ENCODE measurements at regions not wholly inside any gene's neighbourhood (a gene's known extent, or its start where the extent isn't known, plus 50 kb on each side); places are given as distances from the start of the nearest gene placed in this dataset.
"Not testable (repeated sequence)": the region's sequence is repeated elsewhere in the genome, so short reads cannot be mapped to it uniquely, and the experiment has no call there.

DNA sequence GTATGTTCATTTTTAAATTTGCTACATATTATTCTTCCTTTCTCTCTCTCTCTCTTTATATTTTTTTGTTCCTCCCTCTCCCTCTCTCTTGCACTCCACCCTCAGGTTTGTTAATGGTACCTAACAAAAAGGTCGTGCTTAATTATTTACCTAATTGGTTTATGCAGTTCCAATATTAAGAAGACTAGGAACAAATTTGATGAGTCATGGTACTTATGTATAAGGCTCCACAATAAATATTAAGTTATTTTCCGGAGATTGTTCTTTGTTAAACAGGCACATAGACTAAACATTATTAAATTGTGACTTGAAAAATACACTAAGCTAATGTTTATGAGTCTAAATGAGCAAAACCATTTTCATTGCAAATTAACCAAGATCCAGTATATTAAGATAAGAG is 1200.8 kb upstream of the ALCAM start:
- in situ Hi-C loops (cut with MboI; ENCODE audit: low sequenced_read_pairs), result no loop called here

DNA sequence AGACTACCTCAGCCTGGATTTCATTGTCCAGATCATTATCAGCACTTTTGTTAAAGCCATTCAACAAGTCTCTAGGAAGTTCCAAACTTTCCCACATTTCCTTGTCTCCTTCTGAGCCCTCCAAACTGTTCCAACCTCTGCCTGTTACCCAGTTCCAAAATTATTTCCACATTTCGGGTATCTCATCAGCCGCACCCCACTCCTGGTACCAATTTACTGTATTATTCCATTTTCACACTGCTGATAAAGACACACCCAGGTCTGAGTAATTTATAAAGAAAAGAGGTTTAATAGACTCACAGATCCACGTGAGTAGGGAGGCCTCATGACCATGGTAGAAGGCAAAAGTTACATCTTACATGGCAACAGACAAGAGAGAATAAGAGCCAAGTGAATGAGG is 1198.3 kb upstream of the ALCAM start:
- in situ Hi-C loops (cut with MboI; ENCODE audit: low sequenced_read_pairs), result no loop called here

DNA sequence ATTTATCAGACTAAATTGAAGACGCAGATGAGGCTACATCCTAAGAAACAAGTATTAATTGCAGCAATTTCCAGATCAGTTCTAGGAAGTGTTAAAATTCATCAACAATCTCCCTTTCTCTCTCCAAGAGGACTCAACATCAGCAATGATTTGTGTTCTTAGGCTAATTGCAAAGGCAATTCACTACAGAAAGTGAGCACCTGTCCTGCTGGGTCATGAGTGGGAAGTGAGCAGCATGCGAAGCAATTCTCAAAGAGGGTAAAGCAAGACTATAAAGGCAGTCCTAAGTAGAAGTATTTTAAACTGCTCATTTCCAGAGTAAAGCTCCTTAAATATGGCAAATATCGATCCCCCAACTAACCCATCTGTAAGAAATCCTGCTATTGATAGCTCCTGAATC is 1191.0 kb upstream of the ALCAM start:
- in situ Hi-C loops (cut with MboI; ENCODE audit: low sequenced_read_pairs), result no loop called here

DNA sequence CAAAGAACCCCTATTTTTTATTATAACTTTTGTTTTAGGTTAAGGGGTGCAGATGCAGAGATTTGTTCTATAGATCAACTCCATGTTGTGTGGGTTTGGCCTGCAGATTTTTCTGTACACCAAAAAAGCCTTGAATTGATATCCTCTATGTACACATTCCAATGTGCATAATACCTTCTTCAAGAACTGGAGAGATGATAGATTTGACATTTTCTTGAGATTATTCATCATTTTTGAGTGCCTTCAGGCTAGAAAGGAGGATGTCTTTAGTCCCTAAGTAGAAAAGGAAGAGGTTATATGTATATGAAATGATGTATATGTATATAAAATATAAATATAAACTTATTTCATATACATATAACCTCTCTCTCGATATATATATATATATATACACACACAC is 1190.0 kb upstream of the ALCAM start:
- in situ Hi-C loops (cut with MboI; ENCODE audit: low sequenced_read_pairs), result no loop called here

DNA sequence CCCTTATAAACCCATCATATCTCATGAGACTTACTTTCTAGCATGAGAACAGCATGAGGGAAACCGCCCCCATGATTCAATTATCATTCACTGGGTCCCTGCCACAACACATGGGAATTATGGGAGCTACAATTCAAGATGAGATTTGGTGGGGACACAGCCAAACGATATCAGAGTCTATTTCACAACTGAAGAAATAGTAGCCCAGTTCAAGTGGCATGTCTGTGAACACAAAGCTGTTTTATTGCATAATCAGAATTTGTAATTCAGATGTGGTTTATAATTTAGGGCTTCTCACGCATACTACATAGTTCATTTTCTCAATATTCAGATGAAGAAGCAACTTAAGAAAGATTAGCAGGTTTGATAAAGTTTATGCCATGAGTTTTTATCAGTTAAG is 1188.0 kb upstream of the ALCAM start:
- in situ Hi-C loops (cut with MboI; ENCODE audit: low sequenced_read_pairs), result no loop called here

DNA sequence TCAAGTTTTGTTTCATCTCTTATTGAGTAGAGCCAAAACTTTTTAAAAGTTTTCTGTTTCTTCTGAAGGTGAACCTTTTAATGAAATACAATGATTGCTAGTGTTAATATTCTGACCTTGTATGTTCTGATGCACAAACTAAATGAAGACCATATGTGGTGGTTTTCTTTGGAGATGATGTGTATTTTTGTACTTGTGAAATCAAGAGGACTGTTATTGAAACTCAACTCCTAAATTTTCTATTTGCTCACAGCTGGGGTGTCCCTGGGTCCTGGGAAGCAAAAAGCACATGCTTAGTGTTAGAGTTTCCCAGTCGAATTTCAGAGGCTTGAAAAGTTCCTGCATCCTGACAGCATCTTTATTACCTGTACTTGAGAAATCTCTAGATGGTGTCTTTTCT is 1185.8 kb upstream of the ALCAM start:
- in situ Hi-C loops (cut with MboI; ENCODE audit: low sequenced_read_pairs), result no loop called here

DNA sequence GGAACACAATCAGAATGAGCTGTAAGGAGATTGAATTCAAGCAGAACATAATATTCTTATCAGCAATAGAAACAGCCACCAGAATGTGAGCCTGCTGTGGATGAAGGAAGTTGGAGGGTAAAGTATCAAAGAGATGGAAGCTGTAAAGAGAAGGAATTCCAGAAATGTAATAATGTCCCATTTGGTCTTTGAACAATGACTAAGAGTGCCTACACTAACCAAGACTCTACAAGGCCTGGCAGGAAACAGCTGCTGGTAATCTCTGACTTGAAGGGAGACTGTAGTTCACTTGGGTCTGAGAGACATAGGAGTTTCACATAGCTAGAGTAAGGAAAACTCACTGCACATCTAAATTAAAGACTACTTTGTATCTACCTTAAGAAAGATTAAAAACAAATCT is 1176.0 kb upstream of the ALCAM start:
- in situ Hi-C loops (cut with MboI; ENCODE audit: low sequenced_read_pairs), result no loop called here

DNA sequence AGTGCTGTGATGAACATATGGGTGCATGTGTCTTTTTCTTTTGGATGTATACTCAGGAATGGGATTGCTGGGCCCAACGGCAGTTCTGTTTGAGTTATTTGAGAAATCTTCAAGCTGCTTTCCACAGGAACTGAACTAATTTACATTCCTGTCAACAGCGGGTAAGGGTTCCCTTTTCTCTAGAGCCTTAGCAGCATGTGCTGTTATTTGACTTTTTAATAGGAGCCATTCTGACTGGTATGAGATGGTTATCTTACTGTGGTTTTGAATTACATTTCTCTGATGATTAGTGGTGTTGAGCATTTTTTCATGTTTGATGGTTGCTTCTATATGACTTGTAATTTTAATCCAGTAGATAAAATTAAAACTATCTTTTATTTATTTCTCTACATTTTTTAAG is 1168.6 kb upstream of the ALCAM start:
- in situ Hi-C loops (cut with MboI; ENCODE audit: low sequenced_read_pairs), result no loop called here

DNA sequence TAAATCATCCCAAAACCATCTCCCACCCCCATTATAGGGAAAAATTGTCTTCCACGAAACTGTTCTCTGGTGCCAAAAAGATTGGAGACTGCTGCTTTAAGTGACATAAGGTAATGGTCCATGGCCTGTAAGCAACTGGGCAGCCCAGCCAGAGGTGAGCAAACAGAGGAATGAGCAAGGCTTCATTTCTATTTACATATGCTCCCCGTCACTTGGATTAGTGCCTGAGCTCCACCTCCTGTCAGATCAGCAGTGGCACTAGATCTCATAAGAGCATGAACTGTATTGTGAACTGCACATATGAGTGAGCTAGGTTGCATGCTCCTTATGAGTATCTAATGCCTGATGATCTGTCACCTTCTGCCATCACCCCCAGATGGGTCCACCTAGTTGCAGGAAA is 1159.8 kb upstream of the ALCAM start:
- in situ Hi-C loops (cut with MboI; ENCODE audit: low sequenced_read_pairs), result no loop called here

DNA sequence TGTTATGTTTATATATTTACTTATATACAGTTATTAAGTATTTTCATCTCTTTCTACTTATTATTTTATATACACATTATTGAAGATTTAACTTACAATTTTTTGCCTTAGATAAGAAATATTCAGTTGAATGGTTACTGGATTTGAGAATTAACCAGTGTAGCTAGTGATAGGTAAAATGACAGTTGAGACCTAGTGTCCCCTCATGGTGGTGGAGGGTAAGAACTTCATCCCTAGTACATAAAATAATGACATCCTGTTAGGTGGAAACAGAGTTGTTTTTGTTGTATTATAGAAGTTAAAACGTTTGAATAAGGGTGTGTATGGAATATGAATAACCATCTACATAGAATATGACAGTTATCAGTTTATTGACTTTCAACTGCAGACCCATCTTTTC is 1152.4 kb upstream of the ALCAM start:
- in situ Hi-C loops (cut with MboI; ENCODE audit: low sequenced_read_pairs), result no loop called here

DNA sequence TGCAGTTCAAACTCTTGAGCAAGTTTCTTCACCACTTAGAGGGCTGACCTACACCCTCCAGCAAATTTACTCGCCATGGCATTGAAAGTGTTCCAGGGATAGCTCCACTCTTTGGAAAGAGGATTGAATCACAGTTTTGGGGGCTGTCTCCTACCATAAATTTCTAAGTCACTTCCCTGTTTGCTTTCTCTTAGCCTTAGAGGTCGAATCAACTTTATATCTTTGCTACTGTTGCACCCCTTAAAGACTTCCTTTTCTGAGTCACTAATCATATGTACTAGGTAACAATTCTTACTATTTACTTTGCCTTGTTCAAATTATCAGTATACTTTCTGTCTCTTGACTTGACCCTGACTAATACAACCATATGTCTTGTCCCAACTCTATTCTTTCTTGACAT is 1151.8 kb upstream of the ALCAM start:
- in situ Hi-C loops (cut with MboI; ENCODE audit: low sequenced_read_pairs), result no loop called here

DNA sequence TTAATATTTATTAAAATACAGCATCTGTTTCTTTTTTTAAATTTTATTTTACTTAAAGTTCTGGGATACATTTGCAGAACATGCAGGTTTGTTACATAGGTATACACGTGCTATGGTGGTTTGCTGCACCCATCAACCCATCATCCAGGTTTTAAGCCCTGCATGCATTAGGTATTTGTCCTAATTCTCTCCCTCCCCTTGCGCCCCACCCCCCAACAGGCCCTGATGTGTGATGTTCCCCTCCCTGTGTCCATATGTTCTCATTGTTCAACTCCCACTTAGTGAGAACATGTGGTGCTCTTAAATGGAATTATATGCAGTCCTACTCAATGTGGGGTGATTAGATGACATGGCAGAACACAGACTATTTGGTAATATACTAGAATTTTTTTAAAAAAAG is 1147.7 kb upstream of the ALCAM start:
- in situ Hi-C loops (cut with MboI; ENCODE audit: low sequenced_read_pairs), result not testable (repeated sequence)

DNA sequence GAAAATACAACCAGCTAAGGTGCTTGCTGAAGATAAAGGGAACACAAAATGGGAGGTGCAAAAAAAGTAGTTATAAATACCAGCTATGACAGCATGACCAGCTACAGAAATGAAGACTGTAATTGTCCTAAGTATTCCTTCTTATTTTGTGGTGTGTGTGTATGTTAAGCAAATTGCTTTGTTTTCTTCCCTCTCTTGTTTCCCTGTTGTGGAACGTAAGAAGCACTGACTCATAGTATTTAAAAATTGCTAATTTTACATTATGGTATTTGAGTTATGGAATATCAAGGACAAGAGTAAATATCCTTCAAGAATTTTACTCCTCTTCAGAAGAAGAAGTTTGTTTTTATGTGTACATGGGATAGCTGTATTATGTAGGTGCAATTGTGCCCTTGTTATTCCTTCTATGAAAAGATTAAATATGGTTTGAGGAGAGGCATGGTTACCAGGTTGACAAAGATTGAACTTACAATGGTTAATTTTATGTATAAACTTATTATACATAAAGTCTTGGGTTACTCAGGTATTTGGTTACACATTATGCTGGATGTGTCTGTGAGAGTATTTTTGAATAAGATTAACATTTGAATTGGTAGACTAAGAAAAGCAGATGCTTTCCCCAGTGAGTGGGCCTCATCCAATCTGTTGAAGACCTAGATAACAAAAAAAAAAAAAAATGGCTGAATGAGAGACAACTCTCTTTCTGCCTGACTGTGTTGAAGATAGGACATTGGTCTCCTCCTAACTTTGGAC is 1132.1 kb upstream of the ALCAM start:
- in situ Hi-C loops (cut with MboI; ENCODE audit: low sequenced_read_pairs), result no loop called here

DNA sequence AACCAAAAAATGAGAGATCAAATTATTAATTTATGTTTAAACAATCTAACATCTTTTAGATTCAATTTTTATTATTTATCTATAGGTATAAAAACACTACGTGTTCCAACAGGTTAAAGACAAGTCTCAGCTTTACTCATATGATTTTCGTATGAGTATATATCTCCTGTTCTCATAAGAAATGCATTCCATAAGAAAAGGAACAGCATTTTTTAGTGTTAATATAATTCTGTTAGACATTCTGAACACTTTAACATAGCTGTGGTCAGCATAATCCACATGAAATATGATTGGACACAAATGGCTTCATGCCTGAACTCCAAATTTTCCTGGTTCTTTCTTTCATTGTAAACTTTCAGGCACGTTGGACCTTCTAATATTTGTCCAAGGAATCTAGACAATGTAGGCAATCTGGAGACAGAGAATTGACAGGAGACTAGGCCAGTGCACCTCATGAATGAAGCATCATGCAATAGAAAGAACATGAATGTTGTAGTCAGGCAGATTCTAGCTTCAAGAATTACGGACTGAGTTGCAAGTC is 1122.0 kb upstream of the ALCAM start:
- in situ Hi-C loops (cut with MboI; ENCODE audit: low sequenced_read_pairs), result no loop called here

DNA sequence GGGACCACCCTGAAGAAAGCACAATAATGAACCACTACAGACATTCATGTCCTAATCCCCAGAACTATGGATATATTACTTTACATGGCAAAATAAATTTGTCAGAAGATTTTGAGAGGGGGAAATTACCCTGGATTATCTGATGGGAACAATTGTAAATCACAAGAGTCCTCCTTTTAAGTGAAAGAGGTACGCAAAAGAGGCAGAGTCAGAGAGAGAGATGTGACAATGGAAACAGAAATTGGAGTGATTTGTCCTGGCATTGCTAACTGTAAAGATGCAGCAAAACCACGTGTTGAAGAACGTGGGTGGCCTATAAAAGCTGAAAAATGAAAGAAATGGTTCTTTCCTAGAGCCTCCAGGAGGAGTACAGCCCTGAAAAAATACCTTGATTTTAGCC is 1121.4 kb upstream of the ALCAM start:
- in situ Hi-C loops (cut with MboI; ENCODE audit: low sequenced_read_pairs), result no loop called here

DNA sequence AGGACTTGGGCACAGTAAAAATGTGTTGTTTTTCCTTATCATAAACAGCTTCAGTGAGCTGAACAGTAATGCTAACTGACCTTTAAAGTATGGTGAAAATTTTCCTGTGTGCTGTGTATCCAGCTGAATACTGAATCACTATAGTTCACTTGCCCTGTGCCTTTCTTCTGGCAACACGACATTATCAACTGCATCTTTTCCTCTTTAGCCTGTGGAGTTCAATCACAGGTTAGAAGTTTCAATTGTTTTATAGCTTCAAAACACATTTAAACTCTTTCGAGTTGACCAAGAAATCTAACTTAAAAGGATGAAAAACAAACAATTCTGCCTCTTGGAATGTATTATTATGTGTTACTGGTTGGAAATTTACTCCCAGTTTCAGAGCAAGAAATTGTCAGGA is 1120.7 kb upstream of the ALCAM start:
- in situ Hi-C loops (cut with MboI; ENCODE audit: low sequenced_read_pairs), result no loop called here

DNA sequence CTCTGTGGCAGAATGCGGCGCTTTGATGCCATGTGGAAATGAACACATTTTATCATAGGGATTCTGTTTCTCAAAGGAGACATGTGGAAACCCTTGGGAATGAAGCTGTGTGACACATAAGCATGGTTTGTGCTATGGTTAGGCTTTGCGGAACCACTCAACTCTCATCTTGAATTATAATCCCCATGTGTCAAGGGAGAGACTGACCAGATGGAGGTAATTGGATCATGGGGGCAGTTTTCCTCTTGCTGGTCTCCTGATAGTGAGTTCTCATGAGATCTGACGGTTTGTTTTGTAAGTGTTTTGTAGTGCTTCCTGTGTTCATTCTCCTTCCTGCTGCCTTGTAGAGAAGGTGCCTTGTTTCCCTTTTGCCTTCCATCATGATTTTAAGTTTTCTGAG is 1109.2 kb upstream of the ALCAM start:
- in situ Hi-C loops (cut with MboI; ENCODE audit: low sequenced_read_pairs), result loop anchor here (25.0 kb wide), 1 partner anchor 1105 kb away; the partner anchor contains the start of gene ALCAM

DNA sequence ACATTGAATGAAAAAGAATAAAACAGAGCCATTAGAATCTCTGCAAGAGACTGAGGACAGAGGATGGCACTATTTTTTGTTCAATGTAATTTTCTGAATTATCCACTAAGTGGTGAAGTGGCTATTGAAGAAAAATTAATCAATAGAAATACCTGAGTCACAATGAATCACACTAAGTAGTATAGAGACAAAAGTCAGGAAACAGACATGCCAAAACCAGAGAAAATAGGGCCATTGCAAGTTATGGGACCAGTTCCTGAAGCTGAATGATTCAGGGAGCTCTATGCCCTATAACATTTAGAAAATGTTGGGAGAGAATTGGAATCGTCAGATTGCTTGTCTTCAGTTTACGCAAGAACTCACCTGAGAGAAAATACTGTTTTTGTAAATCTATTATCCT is 1103.2 kb upstream of the ALCAM start:
- in situ Hi-C loops (cut with MboI; ENCODE audit: low sequenced_read_pairs), result loop anchor here (25.0 kb wide), 1 partner anchor 1099 kb away; the partner anchor contains the start of gene ALCAM

DNA sequence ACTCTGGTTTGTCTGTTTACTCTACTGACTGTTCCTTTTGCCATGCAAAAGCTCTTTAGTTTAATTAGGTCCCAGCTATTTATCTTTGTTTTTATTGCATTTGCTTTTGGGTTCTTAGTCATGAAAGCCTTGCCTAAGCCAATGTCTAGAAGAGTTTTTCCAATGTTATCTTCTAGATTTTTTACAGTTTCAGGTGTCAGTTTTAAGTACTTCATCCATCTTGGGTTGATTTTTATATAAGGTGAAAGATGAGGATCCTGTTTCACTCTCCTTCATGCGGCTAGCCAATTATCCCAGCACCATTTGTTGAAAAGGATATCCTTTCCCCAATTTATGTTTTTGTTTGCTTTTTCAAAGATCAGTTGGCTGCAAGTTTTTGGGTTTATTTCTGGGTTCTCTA is 1100.5 kb upstream of the ALCAM start:
- in situ Hi-C loops (cut with MboI; ENCODE audit: low sequenced_read_pairs), result loop anchor here (25.0 kb wide), 1 partner anchor 1096 kb away; the partner anchor contains the start of gene ALCAM

DNA sequence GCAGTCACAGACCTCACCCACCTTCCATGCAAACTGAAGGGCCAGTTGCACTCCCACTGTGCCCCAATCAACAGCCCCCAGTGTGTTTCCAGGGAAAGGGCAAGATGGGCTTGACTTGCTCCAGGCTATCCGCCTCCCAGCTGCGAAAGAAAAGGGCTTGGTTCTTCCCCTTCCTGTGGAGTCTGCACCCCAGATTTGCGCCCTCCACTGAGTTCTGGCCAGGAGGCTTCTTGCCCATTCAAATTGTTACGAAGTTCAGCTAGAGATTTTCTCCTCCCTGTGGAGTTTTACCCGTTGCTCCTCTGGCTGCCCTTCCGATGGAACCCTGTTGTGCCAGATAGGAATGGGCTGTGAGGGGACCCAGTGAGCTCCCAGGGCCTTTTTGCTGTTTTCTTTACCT is 1096.9 kb upstream of the ALCAM start:
- in situ Hi-C loops (cut with MboI; ENCODE audit: low sequenced_read_pairs), result loop anchor here (25.0 kb wide), 1 partner anchor 1093 kb away; the partner anchor contains the start of gene ALCAM

DNA sequence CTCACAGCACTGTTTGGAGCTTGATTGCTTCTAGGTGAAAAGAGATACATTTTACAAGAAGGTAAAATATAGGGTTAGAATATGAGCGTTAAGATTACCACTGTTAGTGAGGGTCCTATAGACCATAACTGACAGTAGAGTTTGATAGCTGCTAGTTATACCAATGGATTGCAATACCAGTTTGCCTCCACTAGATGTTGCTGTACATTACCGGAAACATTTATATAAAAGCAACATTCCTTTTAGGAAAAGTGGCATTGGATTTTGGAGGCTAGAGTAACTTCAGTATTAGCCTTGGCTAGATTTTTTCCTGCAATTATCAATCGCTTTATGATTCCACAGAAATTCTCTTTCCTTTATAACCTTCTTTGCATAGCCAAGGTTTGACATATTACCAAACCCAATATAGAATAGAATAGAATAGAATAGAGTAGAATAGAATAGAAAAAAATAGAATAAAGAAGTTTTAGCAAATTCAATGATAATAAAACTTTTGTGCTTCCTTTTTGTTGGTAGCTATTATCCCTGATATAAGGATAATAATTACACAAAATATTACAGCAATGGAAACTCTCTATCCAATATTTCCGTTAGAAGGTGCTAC is 1093.6 kb upstream of the ALCAM start:
- in situ Hi-C loops (cut with MboI; ENCODE audit: low sequenced_read_pairs), result loop anchor here (25.0 kb wide), 1 partner anchor 1089 kb away; the partner anchor contains the start of gene ALCAM

DNA sequence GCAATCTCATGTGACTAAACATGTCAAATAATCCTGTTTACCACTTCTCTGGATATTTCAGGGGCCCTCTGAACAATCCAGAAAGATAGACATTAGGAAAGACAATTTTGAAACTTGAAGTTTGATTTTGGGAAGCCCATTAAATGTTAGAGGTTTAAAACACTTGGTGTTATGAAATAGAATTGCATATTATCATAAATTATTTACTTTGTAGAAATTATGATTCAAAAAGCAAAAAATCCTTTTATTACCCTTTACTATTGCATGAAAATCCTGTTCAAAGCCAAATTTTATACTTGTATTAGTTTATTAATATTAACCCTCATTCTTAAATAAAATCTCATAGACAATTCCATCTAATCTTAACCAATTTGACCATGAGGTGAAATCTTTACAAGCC is 1091.5 kb upstream of the ALCAM start:
- in situ Hi-C loops (cut with MboI; ENCODE audit: low sequenced_read_pairs), result no loop called here
